ENCODE measurements at regions not wholly inside any gene's neighbourhood (a gene's known extent, or its start where the extent isn't known, plus 50 kb on each side); places are given as distances from the start of the nearest gene placed in this dataset.

DNA sequence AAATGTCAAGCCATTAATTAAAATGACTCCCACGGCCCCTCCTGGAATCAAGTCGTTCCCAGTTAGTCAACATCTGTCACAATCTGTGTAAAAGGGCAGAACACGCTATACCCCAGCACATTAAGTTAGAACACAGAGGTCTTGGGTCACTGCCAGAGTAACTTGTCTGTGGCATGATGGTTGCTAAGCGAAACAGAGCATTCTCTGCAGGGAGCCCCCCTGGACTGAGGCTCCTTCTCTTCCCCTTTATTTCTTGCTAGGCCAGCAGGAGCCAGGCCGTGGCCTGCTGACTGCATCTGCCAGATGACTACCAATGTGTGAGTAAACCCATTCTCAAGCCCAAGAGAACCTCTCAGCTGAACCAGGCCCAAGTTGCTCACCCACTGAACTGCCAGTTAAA is 51.9 kb upstream of the ZBED3 start:
- in situ Hi-C loops (cut with HindIII; ENCODE audit: low pct_ligation_motif_present, low sequenced_read_pairs): no loop called here
- H3K4me3 ChIP-seq (ENCODE audit: low read depth, low read length): no peak overlapping the region
- TF ChIP-seq, protein P1, sequence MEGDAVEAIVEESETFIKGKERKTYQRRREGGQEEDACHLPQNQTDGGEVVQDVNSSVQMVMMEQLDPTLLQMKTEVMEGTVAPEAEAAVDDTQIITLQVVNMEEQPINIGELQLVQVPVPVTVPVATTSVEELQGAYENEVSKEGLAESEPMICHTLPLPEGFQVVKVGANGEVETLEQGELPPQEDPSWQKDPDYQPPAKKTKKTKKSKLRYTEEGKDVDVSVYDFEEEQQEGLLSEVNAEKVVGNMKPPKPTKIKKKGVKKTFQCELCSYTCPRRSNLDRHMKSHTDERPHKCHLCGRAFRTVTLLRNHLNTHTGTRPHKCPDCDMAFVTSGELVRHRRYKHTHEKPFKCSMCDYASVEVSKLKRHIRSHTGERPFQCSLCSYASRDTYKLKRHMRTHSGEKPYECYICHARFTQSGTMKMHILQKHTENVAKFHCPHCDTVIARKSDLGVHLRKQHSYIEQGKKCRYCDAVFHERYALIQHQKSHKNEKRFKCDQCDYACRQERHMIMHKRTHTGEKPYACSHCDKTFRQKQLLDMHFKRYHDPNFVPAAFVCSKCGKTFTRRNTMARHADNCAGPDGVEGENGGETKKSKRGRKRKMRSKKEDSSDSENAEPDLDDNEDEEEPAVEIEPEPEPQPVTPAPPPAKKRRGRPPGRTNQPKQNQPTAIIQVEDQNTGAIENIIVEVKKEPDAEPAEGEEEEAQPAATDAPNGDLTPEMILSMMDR (IDR thresholded peaks at IDR 0.05; ENCODE audit: low read depth, low read length, missing control alignments): no peak
- no peak overlapping the region for H3K27ac ChIP-seq
- peak; percentile 67 for DNase-seq
- H3K36me3 ChIP-seq (replicated peaks): no peaks in the 10 kb centered on the region
- no peaks in the 10 kb centered on the region for H3K27me3 ChIP-seq (replicated peaks)
